Gastrocnemius medialis (tissue), 4 donors: ENCODE measurements at regions not wholly inside any gene's neighbourhood (a gene's known extent, or its start where the extent isn't known, plus 50 kb on each side); places are given as distances from the start of the nearest gene placed in this dataset.

ENCODE experiments used
- ATAC-seq, 2 donors: fragments of 150-250 bp; one replicate each; pipeline ENCODE4 v1.9.1; 2016
- DNase-seq, 2 donors: peaks; one replicate each; pipeline ENCODE4 v3.0.0-alpha.2; 2019
- H3K27ac ChIP-seq, 4 donors: fragments of 200-600 bp; sonication (generic); 1 replicate in 1 of 4; 2 replicates in 3 of 4; pipeline ENCODE4 v1.5.1; 2016 to 2018; ENCODE audit warnings: mild to moderate bottlenecking in 2 of 4, moderate library complexity in 1 of 4
- H3K27me3 ChIP-seq, 3 donors: fragments of 200-600 bp; sonication (generic) in 2 of 3; 1 replicate in 1 of 3; 2 replicates in 2 of 3; pipeline versions ENCODE4 v1.5.1 to v1.6.0; 2016 to 2019; ENCODE audit warnings: mild to moderate bottlenecking in 1 of 3, moderate library complexity in 1 of 3
- H3K36me3 ChIP-seq, 2 donors: fragments of 200-600 bp; sonication (generic) in 1 of 2; one replicate each; pipeline ENCODE4 v1.5.1; 2017 to 2018
- H3K4me1 ChIP-seq, 2 donors: fragments of 200-600 bp; sonication (generic) in 1 of 2; one replicate each; pipeline ENCODE4 v1.5.1; 2016 to 2017; ENCODE audit warnings: mild to moderate bottlenecking in 2 of 2
- H3K4me3 ChIP-seq, 4 donors: fragments of 200-600 bp; sonication (generic) in 3 of 4; 1 replicate in 1 of 4; 2 replicates in 3 of 4; pipeline ENCODE4 v1.5.1; 2016 to 2019; ENCODE audit warnings: mild to moderate bottlenecking in 2 of 4
- H3K9me3 ChIP-seq, 3 donors: fragments of 200-600 bp; sonication (generic) in 2 of 3; 1 replicate in 1 of 3; 2 replicates in 2 of 3; pipeline ENCODE4 v1.5.1; 2016 to 2019
- CTCF ChIP-seq, 5 experiments: fragments of 450-650 bp in 3 of 5; fragments of 200-600 bp in 2 of 5; sonication (generic) in 2 of 5; IDR thresholded peaks in 4 of 5; conservative IDR thresholded peaks in 1 of 5; 1 replicate in 4 of 5; 2 replicates in 1 of 5; pipeline ENCODE4 v1.5.1; 2016 to 2019; ENCODE audit warnings: antibody characterized with exemption in 5 of 5, mild to moderate bottlenecking in 3 of 5, moderate library complexity in 3 of 5
- POLR2A ChIP-seq, 2 donors: fragments of 450-650 bp; IDR thresholded peaks; one replicate each; pipeline ENCODE4 v1.6.1; 2017; ENCODE audit warnings: antibody characterized with exemption in 2 of 2, mild to moderate bottlenecking in 2 of 2, moderate library complexity in 2 of 2
- in situ Hi-C, 4 donors: fragments of 200-750 bp; cut with MboI; loops; one replicate each; pipeline versions ENCODE4 v1.15.0 to v1.8.0; 2017; ENCODE audit warnings: low sequenced_read_pairs in 4 of 4
- intact Hi-C: fragments of 100-400 bp; cut with DNase I; formaldehyde crosslinking; loops from one replicate; pipeline ENCODE4 v1.15.1; 2023; ENCODE audit warnings: low total_unique reads

GRCh38 chr20:21941941-21942805 is 236.7 kb downstream of the PAX1 start:
- in situ Hi-C loops, result no loop called here

GRCh38 chr20:21936720-21937380 is 231.4 kb downstream of the PAX1 start:
- no peaks in the 10 kb centered on the region for H3K9me3 ChIP-seq
- intact Hi-C loops, result no loop called here
- in situ Hi-C loops, result no loop called here
- H3K4me1 ChIP-seq, result no peaks in the 10 kb centered on the region
- no peak overlapping the region for H3K27ac ChIP-seq
- DNase-seq (no peak), ATAC-seq (no peak)
- H3K36me3 ChIP-seq, result no peaks in the 10 kb centered on the region
- no peak overlapping the region for H3K4me3 ChIP-seq
- TF ChIP-seq CTCF (IDR thresholded peaks at IDR 0.05 in 4 of 5, conservative IDR thresholded peaks at IDR 0.05 in 1 of 5) (no peak), POLR2A (IDR thresholded peaks at IDR 0.05) (no peak)
- no peaks in the 10 kb centered on the region for H3K27me3 ChIP-seq

More at GRCh38 chr20:21941941-21942805, 236.7 kb downstream of the PAX1 start:
- Histone ChIP-seq H3K27me3 (no peaks in the 10 kb centered on the region), H3K27ac (no peak overlapping the region), H3K9me3 (no peaks in the 10 kb centered on the region), H3K36me3 (no peaks in the 10 kb centered on the region), H3K4me3 (no peak overlapping the region), H3K4me1 (no peaks in the 10 kb centered on the region)
- DNase-seq (no peak), ATAC-seq (no peak)
- intact Hi-C loops, result no loop called here
- TF ChIP-seq POLR2A (IDR thresholded peaks at IDR 0.05) (no peak), CTCF (IDR thresholded peaks at IDR 0.05 in 4 of 5, conservative IDR thresholded peaks at IDR 0.05 in 1 of 5) (no peak)

- no peak overlapping the region for H3K27ac ChIP-seq
- DNase-seq, result no peak
- no peak overlapping the region for H3K4me3 ChIP-seq
- no peak for ATAC-seq
- no peaks in the 10 kb centered on the region for H3K36me3 ChIP-seq
- H3K9me3 ChIP-seq, result no peaks in the 10 kb centered on the region
- no peaks in the 10 kb centered on the region for H3K27me3 ChIP-seq
- intact Hi-C loops, result no loop called here
- H3K4me1 ChIP-seq, result no peaks in the 10 kb centered on the region
- in situ Hi-C loops, result no loop called here
- TF ChIP-seq CTCF (IDR thresholded peaks at IDR 0.05 in 4 of 5, conservative IDR thresholded peaks at IDR 0.05 in 1 of 5) (no peak), POLR2A (IDR thresholded peaks at IDR 0.05) (no peak)
Measured at GRCh38 chr20:21936261-21936660, 230.8 kb downstream of the PAX1 start.

- H3K27me3 ChIP-seq, result no peaks in the 10 kb centered on the region
- H3K27ac ChIP-seq, result no peak overlapping the region
- no peak for ATAC-seq
- no peaks in the 10 kb centered on the region for H3K9me3 ChIP-seq
- no peaks in the 10 kb centered on the region for H3K4me1 ChIP-seq
- H3K36me3 ChIP-seq, result no peaks in the 10 kb centered on the region
- no peak for DNase-seq
- TF ChIP-seq CTCF (IDR thresholded peaks at IDR 0.05 in 4 of 5, conservative IDR thresholded peaks at IDR 0.05 in 1 of 5), result no peak
- no peak for TF ChIP-seq POLR2A (IDR thresholded peaks at IDR 0.05)
- intact Hi-C loops (no loop called here), in situ Hi-C loops (no loop called here)
- H3K4me3 ChIP-seq, result no peak overlapping the region
Measured at GRCh38 chr20:21933526-21933925, 228.1 kb downstream of the PAX1 start.
